GM12892 (cell line): ENCODE measurements at regions not wholly inside any gene's neighbourhood (a gene's known extent, or its start where the extent isn't known, plus 50 kb on each side); places are given as distances from the start of the nearest gene placed in this dataset.

Source experiments
- DNase-seq: peaks from one replicate; pipeline ENCODE4 v3.0.0; 2011; ENCODE audit not compliant: insufficient read length
- FAIRE-seq: peaks from 2 replicates; lab custom pipeline; 2011; peaks lifted over from hg19 to GRCh38; lab: Jason Lieb, UNC
- POLR2A ChIP-seq: IDR thresholded peaks from 2 replicates; pipeline ENCODE4 v1.6.1; 2011; ENCODE audit warnings: low read depth, low read length, control low read depth
- POLR2AphosphoS5 ChIP-seq: IDR thresholded peaks from 2 replicates; pipeline ENCODE4 v1.6.1; 2011; ENCODE audit warnings: low read depth, low read length, control low read depth
- TAF1 ChIP-seq: IDR thresholded peaks from 2 replicates; pipeline ENCODE4 v1.6.1; 2011; ENCODE audit warnings: low read depth, mild to moderate bottlenecking, control low read depth, low read length, borderline replicate concordance

DNA sequence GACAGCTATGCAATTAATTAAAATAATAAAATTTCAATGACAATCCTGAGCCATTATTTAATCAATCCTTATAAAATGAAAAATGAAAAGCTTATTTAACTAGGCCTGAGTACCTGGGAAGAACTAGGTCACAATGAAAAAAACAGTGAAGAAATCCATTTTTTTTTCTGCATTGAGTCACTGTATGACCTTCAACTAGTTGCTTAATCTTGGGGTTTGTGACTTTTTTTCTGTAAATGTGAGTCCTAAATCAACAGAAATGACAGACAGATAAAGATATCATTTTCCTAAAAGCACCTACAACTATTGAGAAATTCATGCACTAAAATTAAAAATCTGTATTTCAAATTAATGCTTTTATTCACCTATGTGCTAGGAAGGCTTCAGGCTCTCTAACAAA is 96.8 kb downstream of the TMEM26 start:
- no peak for FAIRE-seq
- no peak for DNase-seq
- no peak for TF ChIP-seq POLR2AphosphoS5

DNA sequence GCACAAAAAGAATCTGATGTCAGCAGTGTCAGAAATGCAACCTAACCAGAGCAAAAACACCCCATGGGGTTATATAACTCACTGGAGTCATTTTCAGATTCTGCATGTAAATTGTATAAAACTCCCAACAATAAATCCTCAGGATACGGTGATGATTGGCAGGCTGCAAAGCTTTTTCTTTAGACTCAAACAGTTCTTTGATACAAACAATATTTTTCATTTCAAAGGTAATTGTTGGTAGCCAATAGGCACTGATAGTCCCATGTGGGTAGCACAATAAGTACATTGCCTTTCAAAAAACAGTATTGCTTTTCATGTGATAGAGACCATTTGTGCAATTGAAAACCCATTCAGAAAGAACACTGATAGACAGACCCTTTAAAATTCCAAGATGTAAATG is 98.0 kb downstream of the TMEM26 start:
- FAIRE-seq (no peak), DNase-seq (no peak)
- no peak for TF ChIP-seq TAF1
- no peak for TF ChIP-seq POLR2A
- no peak for TF ChIP-seq POLR2AphosphoS5

DNA sequence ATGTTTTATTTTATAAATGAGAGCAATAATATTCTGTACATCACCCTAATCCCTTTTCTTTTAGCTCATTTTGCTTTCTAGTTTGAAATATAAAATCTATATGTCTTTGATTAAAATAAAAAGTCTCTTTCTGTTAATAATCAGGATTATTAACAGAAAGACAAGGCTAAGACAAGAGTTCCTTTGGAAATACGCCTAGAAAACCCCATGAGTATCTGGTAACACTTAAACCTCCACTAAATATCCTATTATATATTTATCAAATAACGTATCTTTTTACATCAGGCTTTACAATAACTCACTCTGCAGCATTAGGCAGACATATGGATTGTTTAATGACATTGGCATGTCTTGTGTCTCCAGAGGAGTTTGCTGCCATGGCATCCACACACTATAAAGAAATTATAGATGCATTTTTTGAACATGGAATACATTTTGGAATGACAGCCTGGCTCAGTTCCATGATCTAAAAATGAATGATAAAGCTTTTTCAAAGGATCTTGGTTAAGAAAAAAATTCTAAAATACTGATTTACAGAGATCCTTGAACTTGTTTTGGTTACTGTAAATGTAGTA is 98.7 kb downstream of the TMEM26 start:
- FAIRE-seq = no peak
- TF ChIP-seq POLR2AphosphoS5 (no peak), TAF1 (no peak), POLR2A (no peak)
- no peak for DNase-seq

DNA sequence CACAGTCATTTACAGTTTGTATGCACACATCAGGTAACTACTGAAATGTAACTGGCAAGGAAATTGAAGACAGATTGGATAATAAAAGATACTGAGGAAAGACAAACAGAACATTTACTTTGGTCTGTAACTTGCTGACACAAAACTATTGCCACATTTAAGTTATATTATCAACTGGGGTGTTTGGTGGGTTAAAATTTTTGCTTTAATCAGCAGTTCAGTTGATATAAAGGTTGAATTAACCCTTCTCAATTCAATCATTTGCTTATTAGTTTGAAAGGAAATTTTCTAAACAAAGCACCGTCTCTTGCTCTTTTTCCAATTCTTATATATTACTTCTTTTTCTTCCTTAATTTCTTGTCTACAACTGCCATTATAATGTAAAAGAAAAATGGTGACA is 102.4 kb downstream of the TMEM26 start:
- FAIRE-seq (no peak), DNase-seq (no peak)
- no peak for TF ChIP-seq TAF1
- TF ChIP-seq POLR2A = no peak
- TF ChIP-seq POLR2AphosphoS5 = no peak

DNA sequence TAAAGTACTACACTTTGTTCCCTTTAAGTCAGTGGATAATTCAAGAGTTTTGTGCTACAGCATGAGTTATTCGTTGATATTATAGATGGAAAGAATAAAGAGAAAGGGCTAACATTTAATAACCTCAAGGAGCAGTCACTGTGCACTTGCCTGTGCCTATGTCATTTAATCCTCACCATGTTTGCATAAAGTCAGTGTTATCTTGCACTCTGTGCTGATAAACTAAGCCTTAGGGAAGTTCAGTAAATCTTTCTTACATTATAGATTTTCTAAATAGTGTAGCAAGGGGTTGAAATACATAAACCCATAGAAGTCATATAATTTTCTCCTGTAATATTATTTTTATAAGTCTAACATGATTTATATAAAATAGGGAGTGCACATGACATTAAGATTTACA is 103.1 kb downstream of the TMEM26 start:
- no peak for DNase-seq
- no peak for TF ChIP-seq POLR2A
- no peak for TF ChIP-seq POLR2AphosphoS5
- TF ChIP-seq TAF1 = no peak
- no peak for FAIRE-seq

DNA sequence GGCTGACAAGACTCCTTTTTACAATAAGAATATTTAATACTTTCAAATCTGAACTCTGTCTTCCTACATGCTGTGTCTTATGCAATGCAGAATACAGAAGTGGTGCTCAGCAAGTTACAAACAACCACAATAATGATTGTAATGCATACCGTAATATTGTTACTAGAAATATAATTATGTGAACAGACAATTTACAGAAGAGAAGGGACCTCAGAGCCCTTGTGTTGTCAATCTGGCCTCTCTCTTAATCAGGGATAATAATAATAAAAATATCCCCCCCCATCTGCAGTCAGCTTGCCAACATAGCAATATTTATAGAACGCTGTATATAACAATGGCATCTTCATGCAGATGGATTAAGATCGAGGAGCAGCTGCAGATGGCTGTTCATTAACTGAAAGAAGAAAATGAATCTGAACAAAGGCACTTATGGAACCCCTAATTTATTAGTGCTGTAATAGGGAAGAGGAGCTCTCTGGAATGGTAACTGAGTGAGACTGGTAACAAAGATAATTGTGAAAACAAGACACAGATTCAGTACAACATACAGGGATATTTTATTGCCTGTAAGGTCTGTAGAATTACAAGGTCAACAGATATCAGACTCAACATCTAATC is 106.3 kb downstream of the TMEM26 start:
- DNase-seq (no peak), FAIRE-seq (no peak)
- TF ChIP-seq POLR2AphosphoS5 = no peak
- TF ChIP-seq POLR2A = no peak
- TF ChIP-seq TAF1 = no peak

DNA sequence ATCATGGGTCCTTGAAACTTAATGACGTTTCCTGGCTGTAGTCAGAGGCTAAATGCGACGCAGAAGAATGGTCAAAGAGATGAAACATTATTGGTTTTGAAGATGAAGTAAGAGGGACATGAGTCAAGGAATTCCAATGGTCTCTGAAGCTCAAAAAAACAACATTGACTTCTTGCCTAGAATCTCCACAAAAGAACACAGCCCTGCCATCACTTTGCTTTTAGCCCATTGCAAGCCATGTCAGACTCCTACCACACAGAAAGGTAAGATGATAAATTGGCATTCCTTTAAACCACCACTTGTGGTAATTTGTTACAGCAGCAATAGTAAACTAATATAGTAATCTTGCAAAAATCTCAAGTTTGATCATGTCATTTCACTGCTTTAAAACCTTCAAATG is 109.4 kb downstream of the TMEM26 start:
- no peak for FAIRE-seq
- TF ChIP-seq TAF1 (no peak), POLR2A (no peak), POLR2AphosphoS5 (no peak)
- no peak for DNase-seq

DNA sequence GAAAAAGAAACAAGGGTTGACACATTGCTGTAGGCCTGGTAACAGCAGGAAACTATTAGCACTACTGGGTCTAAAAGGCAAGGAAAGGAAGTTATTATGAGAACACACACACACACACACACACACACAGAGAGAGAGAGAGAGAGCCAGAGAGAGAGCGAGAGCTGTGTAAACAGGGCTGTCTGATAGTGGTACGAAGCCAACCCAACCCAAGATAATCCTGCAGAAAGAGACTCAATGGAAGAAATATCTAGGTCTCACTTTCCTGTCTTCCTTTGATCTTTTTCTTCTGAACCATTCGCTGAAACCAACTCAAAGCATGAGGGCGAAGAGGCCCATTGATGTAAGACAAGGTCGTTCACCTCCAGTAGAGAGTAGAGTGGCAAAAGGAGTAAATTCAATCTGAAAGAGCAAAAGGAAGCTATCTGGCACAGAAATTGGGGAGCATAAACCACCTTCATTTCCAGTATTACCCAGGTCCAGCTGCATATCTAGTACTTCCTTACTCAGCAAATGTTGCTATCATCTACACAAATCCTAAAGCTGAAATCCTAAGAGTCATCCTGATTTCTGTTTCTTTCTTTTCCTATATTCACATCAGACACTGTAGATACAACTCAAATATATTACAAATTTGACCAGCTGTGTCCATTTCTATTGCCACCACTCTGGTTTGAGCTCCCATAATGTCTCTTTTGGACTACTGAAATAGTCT is 110.2 kb downstream of the TMEM26 start:
- no peak for FAIRE-seq
- no peak for DNase-seq
- TF ChIP-seq TAF1 (no peak), POLR2AphosphoS5 (no peak), POLR2A (no peak)

DNA sequence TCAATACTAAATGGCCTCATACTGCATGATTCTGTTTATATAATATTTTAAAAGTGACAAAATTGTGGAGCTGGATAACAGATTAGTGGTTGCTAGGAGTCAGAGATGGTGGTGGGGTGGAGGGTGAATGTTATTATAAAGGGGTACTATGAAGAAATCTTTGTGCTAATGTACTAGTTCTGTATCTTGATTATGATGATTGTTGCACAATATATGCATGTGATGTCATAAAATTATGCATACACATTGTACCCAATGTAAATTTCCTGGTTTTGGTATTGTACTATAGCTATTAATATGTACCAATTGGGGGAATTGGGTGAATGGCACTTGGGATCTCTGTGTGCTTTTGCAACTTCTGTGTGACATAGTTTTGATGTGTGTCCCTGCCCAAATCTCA is 112.2 kb downstream of the TMEM26 start:
- TF ChIP-seq POLR2A (no peak), TAF1 (no peak), POLR2AphosphoS5 (no peak)
- FAIRE-seq (no peak), DNase-seq (no peak)

DNA sequence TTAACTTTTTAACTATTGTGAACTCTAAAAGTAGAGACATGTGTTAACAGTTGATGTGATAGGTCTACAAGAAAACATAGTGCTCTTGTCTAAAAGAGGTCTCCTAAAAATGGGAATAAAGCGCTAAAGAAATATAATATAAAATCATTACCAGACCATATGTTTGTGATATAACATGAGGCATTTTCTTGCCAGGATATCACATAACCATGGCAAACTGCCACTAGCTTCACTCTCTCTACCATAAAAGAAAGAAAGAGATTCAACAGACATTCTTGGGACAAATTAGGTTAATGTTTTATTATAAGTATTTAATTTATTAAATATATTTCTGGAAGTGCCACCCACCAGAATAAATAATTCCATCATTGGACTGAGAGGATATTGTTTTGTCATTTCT is 115.0 kb downstream of the TMEM26 start:
- TF ChIP-seq POLR2A (no peak), TAF1 (no peak), POLR2AphosphoS5 (no peak)
- FAIRE-seq (no peak), DNase-seq (no peak)

DNA sequence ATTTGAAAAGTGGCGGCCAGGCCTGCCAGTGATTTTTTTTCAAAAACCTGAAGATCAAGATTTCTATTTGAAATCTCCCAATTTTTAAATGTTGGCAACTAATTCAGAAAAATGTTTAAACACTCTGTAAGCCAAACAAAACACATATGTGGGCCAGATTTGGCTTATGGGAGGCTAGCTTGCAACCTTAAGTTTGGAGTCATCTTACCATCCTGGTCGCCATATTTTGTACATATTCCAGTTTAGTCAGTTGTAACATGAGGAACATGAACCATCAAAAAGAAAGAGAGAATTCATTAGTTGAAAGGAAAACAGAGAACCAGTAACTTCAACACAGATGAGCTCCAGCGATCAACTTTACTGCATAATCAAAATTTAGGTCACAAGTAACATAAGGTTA is 115.4 kb downstream of the TMEM26 start:
- FAIRE-seq = no peak
- no peak for TF ChIP-seq POLR2AphosphoS5
- DNase-seq = no peak

DNA sequence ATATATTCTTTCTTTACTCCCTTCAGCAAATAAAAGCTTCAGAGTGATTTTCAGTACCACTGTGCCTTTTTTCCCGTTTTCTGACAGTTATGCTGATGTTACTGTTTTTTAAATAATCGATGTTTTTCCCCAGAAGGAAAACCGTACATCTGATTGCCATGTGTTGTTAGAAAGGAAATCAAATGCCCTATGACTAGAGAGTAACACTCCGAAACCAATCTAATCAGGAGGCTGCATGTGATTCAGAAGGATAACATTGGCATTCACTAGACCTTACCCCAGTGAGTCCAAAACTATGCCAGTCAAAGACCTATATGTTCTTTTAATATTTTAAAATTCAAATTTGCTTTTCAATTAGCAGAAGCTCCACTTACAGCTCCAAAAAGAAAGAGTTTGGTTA is 116.3 kb downstream of the TMEM26 start:
- FAIRE-seq (no peak), DNase-seq (no peak)
- TF ChIP-seq POLR2A (no peak), POLR2AphosphoS5 (no peak)
